ENCODE measurements at regions not wholly inside any gene's neighbourhood (a gene's known extent, or its start where the extent isn't known, plus 50 kb on each side); places are given as distances from the start of the nearest gene placed in this dataset.

DNA sequence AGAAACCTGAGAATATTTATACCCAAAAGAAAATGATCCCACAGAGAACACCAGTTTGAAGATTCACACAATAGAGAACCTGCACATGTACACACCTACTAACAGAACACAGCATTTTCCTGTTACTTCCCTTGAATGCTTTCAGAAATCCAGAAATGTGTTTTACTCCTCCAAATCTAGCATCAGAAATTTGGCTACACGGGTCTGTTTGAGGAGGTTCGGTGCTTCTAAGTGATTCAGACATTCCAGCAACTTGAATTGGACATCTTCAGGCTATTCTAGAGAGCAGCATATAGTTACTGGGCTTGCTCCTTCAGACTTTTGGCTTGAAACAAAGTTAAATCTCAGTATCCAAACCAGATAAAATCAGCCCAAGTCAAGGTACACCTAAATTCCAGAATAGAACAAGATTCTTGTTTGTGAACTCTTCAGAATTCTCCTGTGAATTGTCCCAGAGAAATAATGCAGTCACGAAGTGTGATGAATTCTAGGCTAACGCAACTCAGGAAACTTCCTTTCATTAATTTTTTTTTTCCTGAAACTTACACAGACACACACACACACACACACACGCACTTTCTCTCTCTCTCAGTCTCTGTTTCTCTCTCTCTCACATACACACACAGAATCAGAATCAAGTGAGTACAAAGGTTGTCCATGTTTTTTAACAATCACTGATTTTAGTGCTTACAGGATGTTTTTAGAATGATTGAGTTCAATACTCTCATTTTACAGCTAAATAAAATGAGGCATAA is 278.4 kb upstream of the SNX7 start:
- DNase-seq (ENCODE audit: low read depth in 2 of 2) = no peak

DNA sequence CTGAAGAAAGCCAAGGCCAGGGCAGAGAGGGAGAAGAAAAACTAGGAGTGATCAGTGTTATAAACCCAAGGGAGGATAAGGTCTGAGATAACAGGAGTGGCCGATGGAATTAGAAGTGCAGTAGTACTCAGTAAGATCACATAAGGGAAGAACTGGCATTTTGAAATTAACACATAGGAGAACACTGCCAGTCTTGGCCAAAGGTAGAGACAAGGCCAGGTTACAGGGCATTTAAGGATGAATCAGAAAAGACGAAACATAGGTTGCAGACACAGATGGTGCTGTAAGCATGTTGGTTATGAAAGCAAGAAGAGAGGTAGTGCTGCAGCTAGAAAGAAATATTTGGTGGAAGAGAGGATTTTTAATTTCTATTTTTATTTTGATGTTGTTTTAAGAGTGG is 278.9 kb upstream of the SNX7 start:
- no peak for DNase-seq (ENCODE audit: low read depth in 2 of 2)

GRCh38 chr1:98374098-98374497 is 287.4 kb upstream of the SNX7 start:
- no peak for DNase-seq (ENCODE audit: low read depth in 2 of 2)

GRCh38 chr1:98373056-98373455 is 288.5 kb upstream of the SNX7 start:
- DNase-seq (ENCODE audit: low read depth in 2 of 2) = no peak

GRCh38 chr1:98371764-98372163 is 289.8 kb upstream of the SNX7 start:
- DNase-seq (ENCODE audit: low read depth in 2 of 2) = no peak

- no peak for DNase-seq (ENCODE audit: low read depth in 2 of 2)
Observed at GRCh38 chr1:98369463-98369862, 292.1 kb upstream of the SNX7 start.

- no peak for DNase-seq (ENCODE audit: low read depth in 2 of 2)
Observed at GRCh38 chr1:98368995-98369394, 292.5 kb upstream of the SNX7 start.

DNA sequence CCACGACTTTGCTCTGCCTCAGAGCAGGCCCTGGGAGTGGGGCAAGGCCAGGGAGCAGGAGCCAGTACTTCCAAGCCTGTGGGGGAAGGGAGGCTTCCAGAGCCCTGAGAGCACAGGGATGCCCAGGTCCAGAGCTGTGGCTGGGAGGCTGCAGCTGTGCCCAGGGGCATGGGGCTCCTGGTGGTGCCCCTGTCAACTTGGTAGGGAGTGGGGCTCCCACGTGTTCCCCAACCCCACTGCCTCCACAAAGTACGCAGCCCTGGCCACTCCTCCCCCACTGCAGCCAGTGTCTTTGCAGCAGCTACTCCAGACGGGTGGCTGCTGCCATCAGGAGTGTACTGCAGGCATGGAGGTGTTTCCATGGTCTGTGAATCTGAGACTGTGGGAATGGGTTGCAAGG is 294.1 kb upstream of the SNX7 start:
- no peak for DNase-seq (ENCODE audit: low read depth in 2 of 2)

- no peak for DNase-seq (ENCODE audit: low read depth in 2 of 2)
Observed at GRCh38 chr1:98366343-98366742, 295.2 kb upstream of the SNX7 start.

GRCh38 chr1:98364544-98364943 is 297.0 kb upstream of the SNX7 start:
- DNase-seq (ENCODE audit: low read depth in 2 of 2) = no peak

DNA sequence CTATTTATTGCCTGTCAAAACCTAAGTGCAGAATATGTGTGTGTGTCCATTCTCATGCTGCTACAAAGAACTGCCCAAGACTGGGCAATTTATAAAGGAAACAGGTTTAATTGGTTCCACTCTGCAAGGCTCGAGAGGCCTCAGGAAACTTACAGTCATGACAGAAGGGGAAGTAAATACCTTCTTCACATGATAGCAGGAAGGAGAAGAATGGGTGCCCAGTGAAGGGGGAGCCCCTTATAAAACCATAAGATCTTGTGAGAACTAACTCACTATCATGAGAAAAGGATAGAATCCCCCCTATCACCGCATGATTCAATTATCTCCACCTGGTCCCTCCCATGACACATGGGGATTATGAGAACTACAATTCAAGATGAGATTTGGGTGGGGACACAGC is 300.7 kb upstream of the SNX7 start:
- no peak for DNase-seq (ENCODE audit: low read depth in 2 of 2)

GRCh38 chr1:98355656-98356383 is 305.7 kb upstream of the SNX7 start:
- no peak for DNase-seq (ENCODE audit: low read depth in 2 of 2)

GRCh38 chr1:98352378-98352777 is 309.1 kb upstream of the SNX7 start:
- no peak for DNase-seq (ENCODE audit: low read depth in 2 of 2)

DNA sequence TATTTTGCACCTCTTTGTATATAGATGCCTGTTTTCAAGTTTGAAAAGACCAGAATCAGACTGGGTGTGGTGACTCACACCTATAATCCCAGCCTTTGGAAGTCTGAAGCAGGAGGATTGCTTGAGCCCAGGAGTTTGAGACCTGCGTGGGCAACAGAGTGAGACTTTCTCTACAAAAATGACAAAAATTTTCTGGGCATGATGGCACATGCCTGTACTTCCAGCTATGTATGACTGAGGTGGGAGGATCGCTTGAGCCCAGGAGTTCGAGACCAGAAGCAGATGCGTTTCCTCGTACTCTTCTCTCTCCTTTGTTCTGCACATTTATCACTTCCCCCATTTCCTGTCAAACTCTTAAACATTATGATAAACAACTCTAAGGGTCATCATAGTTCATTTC is 310.0 kb upstream of the SNX7 start:
- DNase-seq (ENCODE audit: low read depth in 2 of 2) = no peak

DNA sequence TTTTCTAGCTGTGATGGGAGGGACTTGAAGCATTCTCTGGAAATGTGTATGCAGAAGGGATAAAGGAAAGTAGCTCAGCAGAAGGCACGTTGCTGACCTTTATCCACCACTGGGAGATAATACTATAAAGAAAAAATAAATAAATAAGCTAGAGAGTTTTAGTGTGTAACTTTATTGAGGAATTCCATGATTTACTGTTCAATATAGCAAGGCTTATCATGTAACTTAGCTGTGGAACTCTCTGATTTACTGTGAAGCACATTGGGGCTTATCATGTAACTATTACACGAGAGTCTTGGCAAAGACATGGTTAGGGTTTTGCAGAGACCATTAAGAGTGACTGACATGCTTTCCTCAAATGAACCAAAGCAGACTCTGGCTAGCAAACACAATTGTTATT is 316.1 kb upstream of the SNX7 start:
- DNase-seq (ENCODE audit: low read depth in 2 of 2) = no peak

- no peak for DNase-seq (ENCODE audit: low read depth in 2 of 2)
Observed at GRCh38 chr1:98344731-98345130, 316.8 kb upstream of the SNX7 start.

DNA sequence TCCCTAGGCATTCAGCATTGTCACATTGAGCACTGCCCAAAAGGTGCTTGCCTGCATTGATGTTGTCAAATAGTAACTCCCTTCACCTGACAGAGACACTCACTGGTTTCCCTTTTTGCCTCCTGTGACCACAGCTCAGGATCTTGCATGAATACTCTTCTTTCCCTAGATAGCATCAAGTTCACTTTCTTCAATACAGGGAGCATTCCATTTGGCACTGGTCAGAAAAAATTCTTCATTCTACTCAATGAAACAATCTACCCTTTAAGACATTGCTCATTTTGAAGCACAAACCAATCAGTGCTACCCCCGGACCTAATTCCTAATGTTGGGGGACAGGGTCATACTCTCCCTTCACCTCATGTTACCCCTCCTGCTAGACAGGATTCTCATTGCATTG is 319.0 kb upstream of the SNX7 start:
- DNase-seq (ENCODE audit: low read depth in 2 of 2) = no peak

GRCh38 chr1:98340511-98340910 is 321.0 kb upstream of the SNX7 start:
- no peak for DNase-seq (ENCODE audit: low read depth in 2 of 2)

DNA sequence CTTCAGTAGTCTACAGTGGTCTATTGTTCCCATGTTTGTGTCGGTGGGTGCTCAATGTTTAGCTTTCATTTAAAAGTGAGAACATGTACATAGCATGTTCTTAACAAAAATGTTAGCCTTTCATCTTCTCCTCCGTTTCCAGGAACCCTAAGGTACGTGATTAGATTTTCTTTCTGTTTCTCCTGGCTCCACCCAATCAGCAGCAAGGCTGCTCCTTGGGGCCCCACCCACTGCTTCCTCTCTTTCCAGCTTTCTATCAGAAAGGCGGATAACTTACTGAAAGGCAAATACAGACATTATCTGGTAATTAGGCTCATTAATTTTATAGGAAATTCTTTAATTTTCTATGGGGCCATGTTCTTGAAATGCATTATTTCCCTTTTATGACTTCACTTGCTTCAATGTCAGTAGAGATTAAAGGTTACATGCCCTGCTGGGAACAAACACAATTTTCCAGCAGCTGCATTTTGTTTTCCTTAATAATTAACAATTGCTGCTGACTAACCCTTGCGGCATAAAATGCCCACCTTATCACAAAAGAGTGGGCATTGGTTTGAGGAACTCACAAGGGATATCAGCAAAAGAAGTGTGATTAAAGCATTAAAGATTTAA is 324.9 kb upstream of the SNX7 start:
- DNase-seq (ENCODE audit: low read depth in 2 of 2) = no peak

GRCh38 chr1:98333936-98334335 is 327.6 kb upstream of the SNX7 start:
- DNase-seq (ENCODE audit: low read depth in 2 of 2) = no peak

DNA sequence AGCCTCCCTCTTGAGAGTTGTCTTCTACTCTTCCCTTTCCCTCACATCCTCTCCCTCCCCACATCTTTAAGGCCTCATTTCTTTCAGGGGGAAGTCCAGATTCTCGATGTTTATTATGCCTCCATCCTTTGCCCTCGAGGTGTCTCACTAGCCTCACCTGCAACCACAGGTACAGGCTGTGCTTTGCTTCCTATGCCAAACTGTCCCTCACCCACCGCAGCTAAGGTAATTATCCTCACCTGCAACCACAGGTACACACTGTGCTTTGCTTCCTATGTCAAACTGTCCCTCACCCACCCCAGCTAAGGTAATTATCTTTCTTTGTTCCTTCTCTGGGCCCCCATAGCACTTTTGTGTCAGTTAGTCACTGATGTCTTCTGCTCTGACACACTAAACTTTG is 328.1 kb upstream of the SNX7 start:
- no peak for DNase-seq (ENCODE audit: low read depth in 2 of 2)

- DNase-seq (ENCODE audit: low read depth in 2 of 2) = no peak
Observed at GRCh38 chr1:98331718-98332311, 329.7 kb upstream of the SNX7 start.

DNA sequence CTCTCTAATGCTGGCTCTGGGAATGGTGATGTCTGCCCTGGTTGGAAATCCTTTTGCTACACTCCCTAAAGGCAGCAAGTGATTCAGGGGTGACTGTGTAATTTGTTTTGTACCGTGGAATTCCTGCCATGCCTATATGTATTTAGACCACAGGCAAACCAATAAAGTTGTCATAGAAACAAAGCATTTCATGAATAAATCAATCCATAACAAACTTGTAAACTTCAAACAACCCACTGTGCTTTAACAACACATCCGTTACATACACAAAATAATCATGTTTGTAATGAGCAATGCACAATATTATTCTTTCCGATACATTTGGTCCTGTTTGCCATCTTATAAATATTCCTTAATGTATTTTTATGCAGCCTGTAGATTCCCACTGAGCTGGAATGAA is 330.3 kb upstream of the SNX7 start:
- no peak for DNase-seq (ENCODE audit: low read depth in 2 of 2)

All from stimulated activated CD4-positive, alpha-beta T cell treated with anti-CD3 and anti-CD28 coated beads, Interleukin-1b, Interleukin-23, amount 100 ng/mL, for 1 hour (primary cell).